HUES6 (cell line): ENCODE measurements at regions not wholly inside any gene's neighbourhood (a gene's known extent, or its start where the extent isn't known, plus 50 kb on each side); places are given as distances from the start of the nearest gene placed in this dataset.
"Not testable (repeated sequence)": the region's sequence is repeated elsewhere in the genome, so short reads cannot be mapped to it uniquely, and the experiment has no call there.

Source experiments
- H3K27ac ChIP-seq: 2 replicates; pipeline ENCODE4 v1.7.0; 2013; ENCODE audit warnings: low read depth, mild to moderate bottlenecking, low read length, inconsistent platforms
- H3K27me3 ChIP-seq: 2 replicates; pipeline ENCODE4 v1.6.1; 2013; ENCODE audit warnings: low read length; ENCODE audit not compliant: control insufficient read depth, insufficient read depth
- H3K36me3 ChIP-seq: 2 replicates; pipeline ENCODE4 v1.6.1; 2013; ENCODE audit warnings: low read length; ENCODE audit not compliant: control insufficient read depth, insufficient read depth
- H3K4me1 ChIP-seq: 2 replicates; pipeline ENCODE4 v1.6.1; 2013; ENCODE audit warnings: low read length; ENCODE audit not compliant: control insufficient read depth, insufficient read depth
- H3K4me3 ChIP-seq: 2 replicates; pipeline ENCODE4 v1.5.1; 2013; ENCODE audit warnings: low read depth, low read length
- H3K9ac ChIP-seq: one replicate; pipeline ENCODE4 v1.6.1; 2013; ENCODE audit warnings: mild to moderate bottlenecking, low read length
- H3K9me3 ChIP-seq: 2 replicates; pipeline ENCODE4 v1.6.1; 2013; ENCODE audit warnings: low read depth, low read length; ENCODE audit not compliant: control insufficient read depth, insufficient read depth

GRCh38 chr4:114318309-114318708 is 280.3 kb upstream of the UGT8 start:
- Histone ChIP-seq H3K9me3 (no peaks in the 10 kb centered on the region), H3K4me3 (no peak overlapping the region), H3K27ac (no peak overlapping the region), H3K4me1 (no peaks in the 10 kb centered on the region), H3K36me3 (no peaks in the 10 kb centered on the region), H3K27me3 (no peaks in the 10 kb centered on the region), H3K9ac (no peak overlapping the region)

DNA sequence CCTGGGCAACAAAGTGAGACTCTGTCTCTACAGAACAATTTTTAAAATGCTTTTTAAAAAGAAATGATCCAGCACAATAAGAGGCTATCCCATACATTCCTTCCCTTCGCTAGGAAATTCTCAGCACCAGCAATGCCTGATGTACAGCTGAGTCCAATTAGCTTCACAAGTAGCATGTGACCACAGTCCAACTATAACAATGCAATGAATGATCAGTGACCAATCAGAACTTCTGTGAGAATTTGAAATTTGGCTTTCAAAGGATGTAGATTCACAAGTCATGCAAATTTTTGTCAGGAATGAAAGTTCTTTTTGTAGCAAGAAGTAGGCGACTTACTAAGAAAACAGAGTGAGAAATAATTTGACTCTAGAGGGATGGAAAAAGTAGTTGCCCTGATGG is 278.5 kb upstream of the UGT8 start:
- no peaks in the 10 kb centered on the region for H3K9me3 ChIP-seq
- no peaks in the 10 kb centered on the region for H3K4me1 ChIP-seq
- no peak overlapping the region for H3K27ac ChIP-seq
- no peaks in the 10 kb centered on the region for H3K27me3 ChIP-seq
- H3K36me3 ChIP-seq = no peaks in the 10 kb centered on the region
- H3K4me3 ChIP-seq = no peak overlapping the region
- no peak overlapping the region for H3K9ac ChIP-seq

DNA sequence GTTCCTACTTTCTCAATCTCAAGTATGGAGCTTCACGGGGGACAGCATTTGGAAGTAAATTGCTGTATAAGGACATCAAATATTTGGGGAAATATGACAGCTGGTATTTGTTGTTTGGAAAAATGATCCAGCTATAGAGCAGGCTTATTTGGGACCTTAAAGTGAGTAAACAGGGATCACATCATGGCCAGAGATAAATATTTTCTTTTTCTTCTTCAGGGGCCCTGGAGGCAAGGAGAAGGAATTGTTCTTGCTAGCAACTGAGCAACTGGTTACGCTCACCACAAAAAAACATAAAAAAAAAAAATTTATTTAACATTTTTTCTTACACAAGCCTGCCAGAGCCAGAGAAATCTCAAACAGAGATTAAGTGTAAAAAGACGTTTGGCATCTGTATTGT is 277.2 kb upstream of the UGT8 start:
- Histone ChIP-seq H3K27me3 (no peaks in the 10 kb centered on the region), H3K36me3 (no peaks in the 10 kb centered on the region), H3K9ac (no peak overlapping the region), H3K4me1 (no peaks in the 10 kb centered on the region), H3K4me3 (no peak overlapping the region), H3K27ac (no peak overlapping the region), H3K9me3 (no peaks in the 10 kb centered on the region)

- no peaks in the 10 kb centered on the region for H3K9me3 ChIP-seq
- no peaks in the 10 kb centered on the region for H3K4me1 ChIP-seq
- H3K36me3 ChIP-seq = no peaks in the 10 kb centered on the region
- H3K9ac ChIP-seq = no peak overlapping the region
- no peak overlapping the region for H3K4me3 ChIP-seq
- no peak overlapping the region for H3K27ac ChIP-seq
- no peaks in the 10 kb centered on the region for H3K27me3 ChIP-seq
Observed at GRCh38 chr4:114323841-114324240, 274.8 kb upstream of the UGT8 start.

DNA sequence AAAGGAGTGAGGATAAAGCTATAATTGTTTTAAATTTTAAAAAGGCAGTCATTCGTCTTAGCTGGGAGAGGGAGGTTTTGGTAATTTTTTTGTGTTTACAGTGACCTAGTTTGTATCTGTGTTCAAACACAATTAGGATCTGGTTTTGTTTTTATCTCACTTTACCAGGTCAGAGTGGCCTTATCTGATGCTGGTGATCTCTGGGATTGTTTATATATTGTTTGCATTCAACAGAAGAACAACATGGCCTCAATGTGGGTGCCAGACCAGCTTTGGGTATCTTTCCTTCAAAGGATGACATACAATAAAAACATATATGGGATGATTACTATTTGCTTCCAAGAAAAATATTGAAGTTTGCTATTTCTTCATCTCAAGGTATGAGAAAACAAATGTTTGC is 272.2 kb upstream of the UGT8 start:
- no peaks in the 10 kb centered on the region for H3K36me3 ChIP-seq
- no peak overlapping the region for H3K4me3 ChIP-seq
- no peak overlapping the region for H3K27ac ChIP-seq
- no peaks in the 10 kb centered on the region for H3K27me3 ChIP-seq
- no peaks in the 10 kb centered on the region for H3K9me3 ChIP-seq
- H3K4me1 ChIP-seq = no peaks in the 10 kb centered on the region
- H3K9ac ChIP-seq = no peak overlapping the region

DNA sequence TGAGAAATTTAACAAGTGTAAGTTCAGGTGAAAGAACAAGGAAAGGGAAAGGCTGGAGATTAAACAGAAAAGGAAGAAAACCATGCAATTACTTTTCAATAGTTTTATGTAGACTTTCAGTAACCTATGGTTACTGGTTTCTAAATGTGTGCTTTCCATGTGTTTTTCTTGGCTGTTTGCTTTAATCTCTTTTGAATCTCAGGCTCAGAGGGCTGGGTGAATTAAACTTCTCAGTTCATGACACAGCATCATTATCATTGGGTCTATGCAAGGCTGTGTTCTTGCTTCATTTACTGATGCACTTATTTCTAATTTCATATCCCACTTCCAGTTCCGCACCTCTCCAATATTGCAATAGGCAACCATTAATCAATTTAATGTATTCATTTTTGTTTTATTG is 266.5 kb upstream of the UGT8 start:
- no peaks in the 10 kb centered on the region for H3K4me1 ChIP-seq
- H3K27me3 ChIP-seq = no peaks in the 10 kb centered on the region
- H3K27ac ChIP-seq = no peak overlapping the region
- H3K9me3 ChIP-seq = no peaks in the 10 kb centered on the region
- no peak overlapping the region for H3K9ac ChIP-seq
- H3K36me3 ChIP-seq = no peaks in the 10 kb centered on the region
- no peak overlapping the region for H3K4me3 ChIP-seq

- not testable (repeated sequence) for H3K36me3 ChIP-seq, H3K9me3 ChIP-seq, H3K4me3 ChIP-seq, H3K9ac ChIP-seq, H3K27me3 ChIP-seq, H3K27ac ChIP-seq, H3K4me1 ChIP-seq
Observed at GRCh38 chr4:114334363-114334762, 264.2 kb upstream of the UGT8 start.

DNA sequence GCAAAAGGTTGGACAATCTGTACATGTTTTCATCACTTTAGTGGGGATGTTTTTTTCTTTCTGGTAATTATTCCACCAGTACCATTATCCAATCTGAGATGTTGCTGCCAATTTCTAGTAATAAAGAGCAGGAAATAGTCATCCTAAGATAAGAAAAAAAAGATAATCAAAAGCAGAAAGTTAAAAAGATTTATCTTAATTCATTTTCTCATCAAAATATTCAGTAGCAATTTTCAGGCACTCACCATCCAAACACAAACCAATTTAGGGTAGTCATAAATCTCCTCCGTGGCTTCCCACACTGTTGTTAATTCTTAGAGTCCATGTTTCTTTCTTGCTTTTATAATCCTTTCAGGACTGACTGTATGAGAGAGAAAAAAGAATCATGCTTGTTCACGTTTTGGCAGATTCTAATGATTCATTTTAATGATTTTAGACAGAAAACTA is 263.7 kb upstream of the UGT8 start:
- no peak overlapping the region for H3K4me3 ChIP-seq
- peaks cover 5% of the 10 kb centered on the region; the same call in 1 of the 2 replicates for H3K9me3 ChIP-seq
- no peaks in the 10 kb centered on the region for H3K4me1 ChIP-seq
- no peak overlapping the region for H3K27ac ChIP-seq
- no peak overlapping the region for H3K9ac ChIP-seq
- no peaks in the 10 kb centered on the region for H3K36me3 ChIP-seq
- H3K27me3 ChIP-seq = no peaks in the 10 kb centered on the region

DNA sequence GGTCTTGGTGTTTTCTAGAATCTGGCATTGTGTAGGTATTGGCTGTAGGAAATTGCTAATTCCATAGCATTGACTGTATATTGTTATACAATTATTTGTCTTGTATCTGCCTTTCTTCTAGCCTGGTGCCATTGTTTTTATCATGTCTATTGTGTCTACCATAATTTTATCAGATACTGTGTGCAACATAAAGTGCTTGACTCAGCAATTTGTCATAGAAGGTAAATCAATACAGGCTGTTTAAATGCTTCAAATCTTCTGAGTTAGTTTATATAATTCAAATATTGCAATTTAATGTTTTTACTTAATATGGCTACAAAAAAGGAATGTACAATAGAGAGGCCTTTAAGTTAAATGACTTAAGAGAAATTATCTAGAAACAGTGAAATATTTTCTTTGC is 263.3 kb upstream of the UGT8 start:
- Histone ChIP-seq H3K4me3 (no peak overlapping the region), H3K9me3 (peaks cover 5% of the 10 kb centered on the region; the same call in 1 of the 2 replicates), H3K27ac (no peak overlapping the region), H3K36me3 (no peaks in the 10 kb centered on the region), H3K4me1 (no peaks in the 10 kb centered on the region), H3K27me3 (no peaks in the 10 kb centered on the region), H3K9ac (no peak overlapping the region)

DNA sequence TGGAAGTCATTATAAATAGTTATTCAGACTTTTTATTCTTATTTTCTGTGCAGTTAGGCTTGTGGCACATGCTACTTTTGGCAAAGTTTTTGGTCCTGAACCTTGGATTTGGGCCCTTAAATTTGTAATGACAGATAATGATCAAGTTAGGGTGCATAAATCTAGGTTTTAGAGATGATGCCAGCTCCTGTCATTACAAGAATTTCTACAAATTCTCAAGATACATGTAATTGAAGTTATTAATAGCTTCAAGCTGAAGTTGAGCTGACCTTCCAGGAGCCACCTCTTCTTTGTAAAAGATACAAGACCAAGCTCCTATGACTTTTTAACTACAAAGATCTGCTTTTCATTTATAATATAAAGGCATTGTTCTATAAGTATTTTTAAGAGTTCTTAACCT is 255.6 kb upstream of the UGT8 start:
- Histone ChIP-seq H3K4me3 (no peak overlapping the region), H3K27me3 (no peaks in the 10 kb centered on the region), H3K36me3 (no peaks in the 10 kb centered on the region), H3K9ac (no peak overlapping the region), H3K9me3 (peaks cover 5% of the 10 kb centered on the region; the same call in 1 of the 2 replicates), H3K27ac (no peak overlapping the region), H3K4me1 (no peaks in the 10 kb centered on the region)

GRCh38 chr4:114349543-114350175 is 248.9 kb upstream of the UGT8 start:
- H3K9me3 ChIP-seq = no peaks in the 10 kb centered on the region
- no peak overlapping the region for H3K27ac ChIP-seq
- H3K27me3 ChIP-seq = no peaks in the 10 kb centered on the region
- H3K36me3 ChIP-seq = no peaks in the 10 kb centered on the region
- no peak overlapping the region for H3K9ac ChIP-seq
- no peak overlapping the region for H3K4me3 ChIP-seq
- H3K4me1 ChIP-seq = no peaks in the 10 kb centered on the region

GRCh38 chr4:114358901-114359300 is 239.7 kb upstream of the UGT8 start:
- H3K9me3 ChIP-seq = no peaks in the 10 kb centered on the region
- no peaks in the 10 kb centered on the region for H3K27me3 ChIP-seq
- H3K4me1 ChIP-seq = no peaks in the 10 kb centered on the region
- no peak overlapping the region for H3K4me3 ChIP-seq
- no peaks in the 10 kb centered on the region for H3K36me3 ChIP-seq
- no peak overlapping the region for H3K9ac ChIP-seq
- no peak overlapping the region for H3K27ac ChIP-seq
